CD4-positive, alpha-beta T cell treated with Interleukin-6 for 4 hours (primary cell): ENCODE measurements at regions not wholly inside any gene's neighbourhood (a gene's known extent, or its start where the extent isn't known, plus 50 kb on each side); places are given as distances from the start of the nearest gene placed in this dataset.

Source experiments
- DNase-seq: peaks from one replicate; pipeline ENCODE4 v3.0.0-alpha.2; 2020; ENCODE audit warnings: mixed read lengths

DNA sequence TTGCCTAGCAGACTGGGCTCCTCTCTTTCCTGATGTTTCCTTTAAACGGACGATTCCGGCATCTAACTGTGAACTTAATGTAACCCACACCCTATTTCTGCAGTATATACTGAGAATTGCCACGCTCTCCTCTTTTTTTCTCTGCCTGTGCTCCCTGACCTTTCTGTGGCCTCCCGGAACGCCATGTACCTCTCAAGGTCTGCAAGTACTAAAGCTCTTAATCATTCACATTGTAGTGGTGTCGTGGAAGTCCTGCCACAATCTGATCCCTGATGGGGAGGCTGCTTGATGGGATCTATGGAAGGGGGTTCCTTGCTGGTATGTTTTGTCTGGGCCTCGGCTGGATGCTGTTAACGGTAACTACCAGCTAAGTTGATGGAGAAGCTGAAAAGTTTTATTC is 302.9 kb upstream of the EPHA5 start:
- no peak for DNase-seq

- no peak for DNase-seq
These were observed 301.4 kb upstream of the EPHA5 start for GRCh38 chr4:65971686-65972085.

GRCh38 chr4:65968831-65969558 is 298.7 kb upstream of the EPHA5 start:
- no peak for DNase-seq

GRCh38 chr4:65960751-65961150 is 290.5 kb upstream of the EPHA5 start:
- no peak for DNase-seq

DNA sequence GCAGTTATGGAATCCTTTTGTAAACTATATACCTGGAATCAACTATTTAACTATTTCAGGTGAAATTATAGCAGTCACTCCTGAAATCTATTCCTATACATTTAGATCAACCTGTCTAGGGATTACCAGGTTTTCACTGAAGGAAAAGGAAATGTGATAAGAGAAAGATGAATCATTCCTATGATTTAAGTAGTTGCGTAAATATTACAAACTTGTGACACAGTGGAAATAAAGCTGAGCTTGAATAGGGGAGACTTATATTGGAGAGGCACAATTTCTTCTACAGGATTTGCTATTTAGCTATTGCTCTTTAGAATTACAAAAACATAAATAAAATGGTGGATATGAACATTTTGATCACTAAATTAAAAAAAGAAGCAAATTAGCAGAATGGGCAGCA is 284.1 kb upstream of the EPHA5 start:
- DNase-seq = no peak

GRCh38 chr4:65951177-65951576 is 280.9 kb upstream of the EPHA5 start:
- DNase-seq = no peak

- no peak for DNase-seq
These were observed 272.8 kb upstream of the EPHA5 start for GRCh38 chr4:65943076-65943475.

DNA sequence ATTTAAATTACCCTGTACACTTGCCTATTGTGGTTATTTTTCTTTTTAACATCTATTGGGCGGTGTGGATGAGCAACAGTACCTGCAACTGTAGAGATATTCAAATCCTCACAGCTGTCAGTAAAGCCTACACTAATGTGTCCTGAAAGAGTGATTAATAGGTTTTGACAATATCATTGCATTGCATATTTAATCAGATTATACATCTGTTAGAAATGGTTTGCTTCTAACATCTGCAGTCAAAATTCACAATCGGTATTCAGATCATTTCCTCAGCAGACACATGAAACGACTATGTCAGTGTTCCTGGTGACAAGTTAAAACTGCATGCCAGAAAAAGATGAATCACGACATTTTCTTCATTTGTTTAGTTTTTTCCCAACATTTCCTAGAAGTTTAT is 254.6 kb upstream of the EPHA5 start:
- DNase-seq = no peak

GRCh38 chr4:65923616-65924015 is 253.3 kb upstream of the EPHA5 start:
- no peak for DNase-seq

DNA sequence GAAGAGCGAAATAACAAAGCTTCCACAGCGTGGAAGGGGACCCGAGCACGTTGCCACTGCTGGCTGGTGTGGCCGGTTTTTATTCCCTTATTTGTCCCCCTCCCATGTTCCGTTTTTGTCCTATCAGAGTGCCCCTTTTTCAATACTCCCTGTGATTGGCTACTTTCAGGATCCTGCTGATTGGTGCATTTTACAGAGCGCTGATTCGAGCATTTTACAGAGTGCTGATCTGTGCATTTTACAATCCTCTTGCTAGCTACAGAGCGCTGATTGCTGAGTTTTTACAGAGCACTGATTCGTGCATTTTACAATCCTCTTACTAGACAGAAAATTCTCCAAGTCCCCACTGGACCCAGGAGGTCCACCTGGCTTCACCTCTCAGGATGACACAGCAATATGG is 250.9 kb upstream of the EPHA5 start:
- no peak for DNase-seq

- no peak for DNase-seq
These were observed 248.6 kb upstream of the EPHA5 start for GRCh38 chr4:65918872-65919271.

GRCh38 chr4:65918212-65918611 is 247.9 kb upstream of the EPHA5 start:
- no peak for DNase-seq

GRCh38 chr4:65917486-65917885 is 247.2 kb upstream of the EPHA5 start:
- DNase-seq = no peak

DNA sequence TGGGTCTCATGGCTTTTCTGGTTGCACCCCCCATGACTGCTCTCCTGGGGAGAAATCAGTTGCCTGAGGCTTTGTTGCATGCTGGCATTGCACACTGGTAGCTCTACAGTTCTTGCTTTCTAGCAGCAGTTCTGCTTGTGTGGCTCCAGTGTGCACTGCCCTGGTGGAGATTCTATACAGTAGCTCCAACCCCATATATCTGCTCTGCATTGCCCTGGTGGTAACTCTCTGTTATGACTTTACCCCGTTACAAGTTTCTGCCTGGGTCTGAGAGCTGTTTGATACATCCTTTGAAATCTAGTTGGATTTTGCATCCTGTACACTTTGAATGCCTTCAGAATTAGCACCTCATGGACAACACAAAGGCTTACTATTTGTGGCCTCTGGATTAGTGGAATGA is 241.4 kb upstream of the EPHA5 start:
- no peak for DNase-seq

DNA sequence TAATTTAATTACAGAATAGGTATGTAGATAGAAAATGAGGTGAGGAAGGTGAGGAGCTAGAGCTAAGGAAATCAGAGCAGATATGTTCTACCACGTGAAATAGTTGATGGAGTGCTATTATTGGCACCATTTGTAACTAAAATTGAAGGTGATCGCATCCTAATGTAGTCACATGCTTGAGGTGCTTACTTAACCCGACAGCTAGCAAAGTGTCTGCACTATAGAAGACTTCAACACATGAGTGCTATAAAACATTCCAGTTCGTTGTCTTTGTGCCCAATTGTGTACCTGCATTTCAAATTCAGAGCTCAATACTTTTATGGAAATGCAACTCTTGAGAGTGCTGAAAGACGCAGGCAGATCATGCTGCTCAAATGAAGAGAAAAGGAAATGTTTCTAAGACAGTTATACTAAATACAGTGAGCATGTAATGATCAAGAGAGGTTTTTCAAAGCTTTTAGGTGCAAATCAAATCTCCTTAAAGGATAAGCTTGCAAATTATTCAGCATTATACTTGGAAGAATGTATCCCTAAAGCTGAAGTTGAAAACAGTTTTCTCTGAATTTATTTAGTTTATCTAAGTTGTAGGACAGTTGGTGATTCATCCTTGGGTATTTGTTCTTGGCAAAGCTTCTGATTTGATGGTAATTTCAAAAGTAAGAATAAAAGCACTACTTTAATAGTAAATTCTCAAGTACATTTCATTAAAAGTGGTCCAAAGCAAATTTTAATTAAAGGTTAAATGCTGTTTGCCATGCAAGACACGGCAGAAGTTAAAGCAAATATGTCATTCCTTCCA is 223.9 kb upstream of the EPHA5 start:
- no peak for DNase-seq

GRCh38 chr4:65893271-65893670 is 223.0 kb upstream of the EPHA5 start:
- no peak for DNase-seq

GRCh38 chr4:65880594-65880993 is 210.3 kb upstream of the EPHA5 start:
- DNase-seq = no peak

DNA sequence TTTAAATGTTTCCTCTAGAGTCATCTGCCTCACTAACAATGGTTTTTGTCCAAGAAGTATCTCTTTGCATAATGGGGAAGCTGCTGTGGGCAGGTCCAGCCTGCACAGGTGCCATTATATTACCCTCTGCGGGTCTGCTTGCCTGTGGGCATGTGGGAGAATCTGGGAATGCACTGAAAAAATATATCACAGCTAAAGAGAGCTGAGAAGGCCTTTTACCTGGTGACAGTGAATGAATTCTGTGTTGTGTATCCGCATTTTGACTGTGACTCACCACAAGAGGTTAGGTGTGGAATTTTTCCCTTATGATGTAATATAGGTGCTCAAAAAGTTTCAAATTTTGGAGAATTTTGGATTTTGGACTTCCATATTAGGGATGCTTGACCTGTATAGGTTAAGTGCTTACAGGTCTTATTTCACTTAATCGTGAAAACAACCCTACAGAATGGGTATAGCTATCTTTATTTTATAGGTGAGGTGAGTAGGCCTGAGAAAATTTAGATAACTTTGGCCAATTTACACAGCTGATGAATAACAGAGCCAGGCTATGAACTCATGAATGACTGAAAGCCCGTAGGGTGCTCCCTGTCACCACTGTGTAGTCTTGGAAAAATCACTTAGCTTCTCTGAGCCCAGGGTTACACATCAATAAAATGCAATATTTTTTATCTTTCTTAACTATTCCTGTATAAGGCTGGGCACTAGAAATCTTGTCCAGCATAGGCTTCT is 198.0 kb upstream of the EPHA5 start:
- DNase-seq = no peak

DNA sequence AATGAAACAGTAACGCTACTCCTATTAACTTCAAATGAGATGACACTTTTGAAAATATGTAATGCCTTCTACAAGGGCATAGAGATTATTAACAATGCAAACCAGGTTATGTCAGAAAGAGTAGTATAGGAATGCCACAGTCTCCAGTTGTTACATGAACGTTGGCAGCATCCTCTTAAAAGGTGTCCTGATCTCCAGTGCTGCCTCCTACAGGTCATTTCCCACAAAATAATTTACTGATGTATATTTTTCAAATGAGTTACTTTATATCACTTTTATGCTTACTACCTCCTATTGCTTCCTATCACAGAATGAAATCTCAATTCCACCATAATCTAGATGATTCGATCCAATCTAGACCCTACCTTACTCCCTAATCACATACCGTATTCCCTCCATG is 195.2 kb upstream of the EPHA5 start:
- no peak for DNase-seq

DNA sequence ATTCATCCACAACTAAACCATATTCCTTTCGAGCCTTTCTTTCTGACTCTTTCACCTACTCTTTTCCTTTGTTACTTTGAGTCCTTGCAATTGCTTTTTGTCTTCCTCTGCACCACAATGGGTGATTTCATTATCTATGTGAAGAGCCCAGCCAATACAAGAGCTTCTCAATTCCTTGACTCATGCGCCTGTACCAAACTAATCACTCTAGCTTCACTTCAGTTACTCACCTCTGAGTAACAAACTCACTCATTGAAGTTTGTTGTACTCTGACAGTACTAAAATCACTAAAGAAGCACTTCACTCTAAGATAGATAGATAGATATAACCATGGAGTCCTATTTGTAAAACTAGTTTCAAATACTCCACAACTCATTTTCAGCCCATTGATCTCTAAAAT is 191.7 kb upstream of the EPHA5 start:
- no peak for DNase-seq

GRCh38 chr4:65845199-65845773 is 175.0 kb upstream of the EPHA5 start:
- DNase-seq = no peak

GRCh38 chr4:65839164-65839931 is 169.1 kb upstream of the EPHA5 start:
- no peak for DNase-seq

GRCh38 chr4:65834707-65835106 is 164.4 kb upstream of the EPHA5 start:
- no peak for DNase-seq
